Activated T-cell treated with anti-CD3 and anti-CD28 coated beads, Interleukin-2, amount 50 U/mL, for 1 hour (primary cell): ENCODE measurements at regions not wholly inside any gene's neighbourhood (a gene's known extent, or its start where the extent isn't known, plus 50 kb on each side); places are given as distances from the start of the nearest gene placed in this dataset.

Experiments
- DNase-seq: peaks from one replicate; pipeline ENCODE4 v3.0.0-alpha.2; 2020

DNA sequence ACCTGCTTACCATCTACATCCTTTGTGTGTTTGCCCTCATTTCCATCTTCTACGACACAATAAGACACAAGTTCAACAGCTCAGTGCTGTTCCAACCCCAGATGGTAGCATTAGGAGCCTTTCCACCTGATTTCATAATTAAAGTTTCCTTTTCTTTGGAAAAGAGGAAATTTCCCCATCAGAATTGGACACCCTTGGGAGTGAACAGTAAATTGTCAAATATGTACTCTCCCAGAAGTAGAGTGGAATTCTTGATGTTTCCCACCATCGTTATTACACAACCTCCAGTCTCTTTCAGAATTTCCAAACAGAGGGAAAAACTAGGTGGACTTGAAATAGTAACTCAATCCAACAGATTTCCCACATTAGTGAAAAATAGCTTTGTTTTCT lies 337.6 kb upstream of the OR4E1 start:
- DNase-seq: no peak

GRCh38 chr14:22010545-22011252 lies 337.1 kb upstream of the OR4E1 start:
- DNase-seq: no peak

- no peak for DNase-seq
Measured at GRCh38 chr14:22008766-22009165, 335.1 kb upstream of the OR4E1 start.

- no peak for DNase-seq
Measured at GRCh38 chr14:22007784-22008412, 334.3 kb upstream of the OR4E1 start.

DNA sequence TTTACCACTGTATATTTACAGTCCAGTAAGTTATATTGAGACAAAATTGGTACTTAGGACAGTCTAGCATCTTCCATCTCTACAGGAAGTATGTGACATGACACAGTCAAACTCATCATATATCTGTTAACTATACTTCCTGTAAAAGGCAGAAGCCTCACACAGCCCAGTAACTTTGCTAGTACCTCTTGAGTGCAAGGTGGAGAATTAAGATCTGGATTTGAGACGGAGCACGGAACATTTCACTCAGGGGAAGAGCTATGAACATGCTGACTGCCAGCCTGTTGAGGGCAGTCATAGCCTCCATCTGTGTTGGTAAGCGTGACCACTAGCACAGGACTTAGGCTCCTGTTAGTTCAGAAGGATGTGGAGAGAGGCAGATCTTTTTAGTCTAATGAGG lies 333.7 kb upstream of the OR4E1 start:
- DNase-seq: no peak

DNA sequence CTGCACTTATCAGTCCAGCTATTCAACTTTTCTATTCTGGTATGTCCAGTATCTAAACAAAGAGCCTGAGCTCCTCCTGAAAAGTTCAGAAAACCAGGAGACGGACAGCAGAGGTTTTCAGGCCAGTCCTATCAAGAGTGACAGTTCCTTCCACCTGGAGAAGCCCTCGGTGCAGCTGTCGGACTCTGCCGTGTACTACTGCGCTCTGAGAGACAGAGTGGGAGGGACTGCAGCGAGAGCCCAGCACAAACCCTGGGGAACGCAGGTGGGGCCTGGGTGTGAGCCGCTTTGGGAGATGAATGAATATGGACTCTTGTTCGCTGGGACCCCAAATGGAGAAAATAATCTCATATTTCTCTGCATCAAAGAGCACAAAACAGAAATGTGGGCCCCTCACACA lies 329.8 kb upstream of the OR4E1 start:
- peak; percentile 29 for DNase-seq

DNA sequence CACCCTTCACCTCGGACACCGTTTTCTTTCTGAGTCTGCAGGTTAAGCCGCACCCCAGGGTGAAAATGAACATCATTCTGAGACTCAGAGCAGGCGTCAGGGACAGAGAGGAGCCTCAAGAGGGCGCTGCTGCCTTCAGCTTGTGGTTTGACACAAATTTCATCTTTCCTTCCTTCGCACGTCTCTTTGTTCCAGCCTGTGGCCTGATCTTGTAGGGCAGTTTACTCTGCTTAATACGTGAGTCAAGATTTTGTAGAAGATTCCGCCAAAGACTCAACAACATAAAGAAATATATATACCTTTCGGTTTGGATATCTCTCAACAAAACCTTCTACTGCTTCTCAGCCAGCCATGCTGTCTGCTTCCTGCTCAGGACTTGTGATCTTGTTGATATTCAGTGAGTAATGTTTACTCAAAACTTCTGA lies 329.3 kb upstream of the OR4E1 start:
- DNase-seq: peak; percentile 71

DNA sequence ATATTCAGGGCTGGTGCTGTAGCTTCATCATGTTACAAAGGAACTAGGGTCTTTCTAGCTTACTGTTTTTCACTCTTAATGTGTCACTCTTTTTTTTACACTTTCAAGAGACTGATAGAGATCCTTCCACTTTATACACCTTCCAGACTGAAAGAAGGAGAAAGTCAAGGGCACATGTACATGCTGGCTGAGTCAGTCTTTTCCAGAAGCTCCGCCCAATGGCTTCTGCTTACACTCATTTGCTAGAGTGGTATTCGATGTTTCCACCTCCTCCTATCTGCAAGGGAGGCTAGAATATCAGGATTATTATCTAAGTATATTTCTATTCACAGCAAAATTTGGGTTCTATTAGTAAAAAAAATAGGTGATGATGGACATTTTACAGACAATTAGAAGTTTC lies 325.8 kb upstream of the OR4E1 start:
- DNase-seq: no peak

DNA sequence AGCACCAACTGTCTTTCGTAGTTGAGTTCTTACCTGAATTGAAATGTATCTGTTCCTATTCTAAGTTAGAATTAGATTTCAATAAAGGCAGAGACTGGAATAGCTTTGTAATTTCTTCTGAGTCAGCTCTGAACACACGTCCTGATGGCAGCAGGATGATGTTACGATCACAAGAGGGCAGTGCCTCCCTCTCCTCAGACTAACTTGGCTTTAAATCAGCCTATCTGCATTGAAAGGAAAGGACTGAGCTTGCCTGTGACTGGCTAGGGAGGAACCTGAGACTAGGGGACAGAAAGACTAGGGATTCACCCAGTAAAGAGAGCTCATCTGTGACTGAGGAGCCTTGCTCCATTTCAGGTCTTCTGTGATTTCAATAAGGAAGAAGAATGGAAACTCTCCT lies 323.7 kb upstream of the OR4E1 start:
- DNase-seq: no peak

GRCh38 chr14:21995332-21995731 lies 321.7 kb upstream of the OR4E1 start:
- DNase-seq: no peak

DNA sequence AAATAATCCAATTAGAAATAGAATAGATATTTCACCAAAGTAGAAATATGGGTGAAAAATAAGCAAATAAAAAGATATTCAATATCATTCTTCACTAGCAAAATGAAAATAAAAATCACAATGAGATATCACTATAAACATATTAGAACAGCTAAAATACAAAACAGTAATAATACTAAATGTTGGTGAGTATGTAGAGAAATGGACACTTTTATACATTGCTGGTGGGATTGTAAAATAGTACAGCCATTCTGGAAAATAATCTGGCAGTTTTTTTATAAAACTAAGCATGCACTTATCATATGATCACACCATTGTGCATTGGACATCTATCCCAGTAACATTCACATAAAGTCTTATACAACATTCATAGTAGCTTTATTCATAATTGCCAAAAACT lies 320.2 kb upstream of the OR4E1 start:
- DNase-seq: no peak

GRCh38 chr14:21993070-21993469 lies 319.5 kb upstream of the OR4E1 start:
- no peak for DNase-seq

DNA sequence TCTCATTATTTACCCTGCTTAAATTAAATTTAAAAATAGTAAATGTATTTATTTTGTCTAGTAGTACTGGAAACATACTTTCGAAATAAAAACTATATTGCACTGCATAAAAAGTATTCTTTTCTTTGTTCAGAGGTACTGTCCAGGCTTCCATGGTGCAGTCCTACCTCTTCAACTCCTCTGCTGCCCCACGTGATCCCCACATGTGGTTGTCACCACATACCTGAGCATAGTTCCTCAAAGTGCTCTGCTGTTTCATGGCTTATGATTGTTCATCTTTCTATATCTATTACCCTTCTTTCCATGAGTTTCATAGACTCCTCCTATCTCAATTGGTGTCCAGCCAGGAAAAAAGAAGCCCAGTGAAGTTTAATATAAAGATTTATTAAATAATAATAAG lies 317.5 kb upstream of the OR4E1 start:
- DNase-seq: no peak

DNA sequence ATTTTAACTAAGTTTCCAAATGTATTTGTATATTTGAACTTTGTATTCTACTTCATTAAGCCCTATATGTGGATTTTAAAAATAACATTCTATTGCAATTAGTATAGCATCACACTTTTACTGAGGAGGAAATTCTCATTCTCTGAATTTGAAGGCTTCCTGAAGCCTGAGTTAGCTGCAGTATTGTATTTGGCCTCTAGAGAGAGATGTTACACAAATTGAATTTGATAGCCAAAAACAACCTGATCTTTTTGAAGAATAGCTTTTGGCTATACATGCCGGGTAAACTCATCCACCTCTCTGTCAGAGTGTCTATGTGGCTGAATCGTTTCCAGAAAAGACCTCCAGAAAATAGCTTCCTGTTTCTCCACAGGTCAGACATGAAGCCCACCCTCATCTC lies 316.5 kb upstream of the OR4E1 start:
- DNase-seq: no peak

DNA sequence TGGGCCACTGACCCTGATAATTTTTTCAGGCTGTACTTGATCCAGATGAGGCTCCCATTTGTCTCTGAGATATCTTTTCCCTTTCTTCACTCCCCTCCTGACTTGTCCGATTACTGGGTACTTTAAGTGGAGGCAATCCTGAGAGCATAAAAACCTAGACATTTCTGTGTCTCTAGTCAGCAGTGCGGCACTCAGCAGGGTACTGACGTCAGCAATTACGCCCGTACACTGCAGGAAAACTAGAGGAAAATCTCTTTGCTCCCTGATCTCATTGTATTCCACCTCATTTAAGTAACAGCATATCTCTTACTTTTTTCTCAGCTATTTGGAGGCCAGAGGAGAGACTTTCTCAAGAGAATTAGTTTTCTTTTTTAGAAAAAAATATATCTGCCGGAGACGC lies 315.5 kb upstream of the OR4E1 start:
- DNase-seq: no peak

DNA sequence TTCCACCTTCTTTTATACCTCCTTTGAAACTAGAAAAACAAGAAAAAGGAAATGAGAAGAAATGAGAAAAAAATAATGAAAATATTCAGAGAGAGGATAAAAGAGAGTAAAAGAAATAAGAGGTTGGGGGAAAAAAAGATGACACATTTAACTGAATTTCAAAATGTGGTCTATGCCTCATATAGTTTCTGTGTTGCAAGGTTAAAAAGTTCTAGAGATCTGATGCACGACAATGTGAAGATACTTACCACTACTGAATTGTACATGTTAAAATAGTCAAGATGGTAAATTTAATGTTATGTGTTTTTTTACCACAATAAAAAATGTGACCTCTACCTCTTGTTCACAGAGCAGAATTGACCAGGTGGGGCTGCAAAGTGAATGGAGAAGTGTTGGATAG lies 314.8 kb upstream of the OR4E1 start:
- no peak for DNase-seq

DNA sequence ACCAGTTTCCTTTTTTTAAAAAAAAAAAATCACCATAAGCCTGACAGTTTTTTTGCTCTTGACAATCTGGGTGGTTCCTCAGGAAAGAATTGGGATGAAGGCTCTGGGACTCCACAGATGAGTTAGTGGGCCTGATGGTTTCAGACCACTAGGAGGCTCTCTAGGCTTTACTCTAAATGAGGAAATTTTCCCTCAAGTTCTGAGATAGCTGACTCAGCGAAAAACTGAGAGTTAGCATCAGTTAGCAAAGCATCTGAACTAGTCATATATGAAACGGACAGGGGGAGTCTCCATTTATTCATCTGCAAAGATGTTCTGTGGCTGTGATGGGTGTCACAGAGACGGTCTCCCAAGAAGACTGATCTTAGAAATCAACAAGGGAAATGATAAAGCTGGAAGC lies 314.3 kb upstream of the OR4E1 start:
- DNase-seq: no peak

DNA sequence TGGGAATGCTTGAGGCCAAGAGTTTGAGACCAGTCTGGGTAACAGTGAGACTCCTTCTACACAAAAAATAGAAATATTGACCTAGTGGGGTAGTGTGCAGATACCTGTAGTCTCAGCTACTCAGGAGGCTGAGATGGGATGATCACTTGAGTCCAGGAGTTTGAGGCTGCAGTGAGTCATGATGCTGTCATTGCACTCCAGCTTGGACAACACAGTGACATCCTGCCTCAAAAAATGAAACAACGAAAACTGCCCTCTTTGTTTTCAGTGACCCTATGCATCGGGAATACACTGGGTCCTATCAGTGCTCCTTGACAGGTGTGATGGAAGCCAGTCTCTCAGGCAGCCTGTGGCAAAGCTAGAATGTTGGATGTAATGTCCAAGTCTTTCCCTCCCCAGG lies 311.5 kb upstream of the OR4E1 start:
- DNase-seq: no peak

GRCh38 chr14:21978999-21979314 lies 305.3 kb upstream of the OR4E1 start:
- DNase-seq: no peak

GRCh38 chr14:21978184-21978998 lies 304.8 kb upstream of the OR4E1 start:
- peak; percentile 69 for DNase-seq

DNA sequence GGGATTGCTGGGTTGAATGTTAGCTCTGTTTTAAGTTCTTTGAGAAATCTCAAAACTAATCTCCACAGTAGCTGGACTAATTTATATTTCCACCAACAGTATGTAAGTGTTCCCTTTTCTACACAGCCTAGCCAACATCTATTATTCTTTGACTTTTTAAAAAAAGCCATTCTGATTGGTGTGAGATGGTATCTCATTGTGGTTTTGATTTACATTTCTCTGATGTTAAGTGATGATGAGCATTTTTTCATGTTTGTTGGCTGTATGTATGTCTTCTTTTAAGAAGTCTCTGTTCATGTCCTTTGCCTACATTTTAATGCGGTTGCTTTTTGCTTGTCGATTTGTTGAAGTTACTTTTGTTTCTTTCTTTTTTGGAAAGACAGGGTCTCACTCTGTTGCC lies 301.1 kb upstream of the OR4E1 start:
- DNase-seq: no peak

GRCh38 chr14:21965042-21965441 lies 291.4 kb upstream of the OR4E1 start:
- peak; percentile 28 for DNase-seq

DNA sequence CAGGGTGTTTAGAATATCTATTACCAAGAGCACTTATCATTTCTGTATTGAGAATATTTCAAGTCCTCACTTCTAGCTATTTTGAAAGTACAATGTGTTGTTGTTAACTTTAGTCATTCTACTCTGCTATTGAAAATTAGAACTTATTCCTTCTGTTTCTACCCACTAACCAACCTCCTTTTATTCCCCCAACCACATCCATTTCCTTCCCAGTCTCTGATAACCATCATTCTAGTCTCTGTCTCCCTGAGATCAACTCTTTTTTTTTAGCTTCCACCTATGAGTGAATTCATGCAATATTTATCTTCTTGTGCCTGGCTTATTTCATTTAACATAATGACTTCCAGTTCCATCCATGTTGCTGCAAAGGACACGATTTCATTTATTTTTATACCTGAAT lies 290.6 kb upstream of the OR4E1 start:
- no peak for DNase-seq

GRCh38 chr14:21960636-21961035 lies 287.0 kb upstream of the OR4E1 start:
- DNase-seq: no peak
